HL-60 (cell line): ENCODE measurements at regions not wholly inside any gene's neighbourhood (a gene's known extent, or its start where the extent isn't known, plus 50 kb on each side); places are given as distances from the start of the nearest gene placed in this dataset.

Experiments
- GABPA ChIP-seq: IDR thresholded peaks from 2 replicates; pipeline ENCODE4 v1.6.1; 2012; ENCODE audit warnings: low read depth
- TF ChIP-seq, protein P1 (sequence below): IDR thresholded peaks from one replicate; pipeline ENCODE4 v1.5.1; 2011; ENCODE audit warnings: low read length, control low read depth, inconsistent platforms; ENCODE audit not compliant: insufficient read depth

- TF ChIP-seq, protein P1, sequence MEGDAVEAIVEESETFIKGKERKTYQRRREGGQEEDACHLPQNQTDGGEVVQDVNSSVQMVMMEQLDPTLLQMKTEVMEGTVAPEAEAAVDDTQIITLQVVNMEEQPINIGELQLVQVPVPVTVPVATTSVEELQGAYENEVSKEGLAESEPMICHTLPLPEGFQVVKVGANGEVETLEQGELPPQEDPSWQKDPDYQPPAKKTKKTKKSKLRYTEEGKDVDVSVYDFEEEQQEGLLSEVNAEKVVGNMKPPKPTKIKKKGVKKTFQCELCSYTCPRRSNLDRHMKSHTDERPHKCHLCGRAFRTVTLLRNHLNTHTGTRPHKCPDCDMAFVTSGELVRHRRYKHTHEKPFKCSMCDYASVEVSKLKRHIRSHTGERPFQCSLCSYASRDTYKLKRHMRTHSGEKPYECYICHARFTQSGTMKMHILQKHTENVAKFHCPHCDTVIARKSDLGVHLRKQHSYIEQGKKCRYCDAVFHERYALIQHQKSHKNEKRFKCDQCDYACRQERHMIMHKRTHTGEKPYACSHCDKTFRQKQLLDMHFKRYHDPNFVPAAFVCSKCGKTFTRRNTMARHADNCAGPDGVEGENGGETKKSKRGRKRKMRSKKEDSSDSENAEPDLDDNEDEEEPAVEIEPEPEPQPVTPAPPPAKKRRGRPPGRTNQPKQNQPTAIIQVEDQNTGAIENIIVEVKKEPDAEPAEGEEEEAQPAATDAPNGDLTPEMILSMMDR, result no peak
- no peak for TF ChIP-seq GABPA
These were observed 215.8 kb upstream of the DAB2 start for GRCh38 chr5:39640552-39640951.
